GM23338 (cell line): ENCODE measurements at regions not wholly inside any gene's neighbourhood (a gene's known extent, or its start where the extent isn't known, plus 50 kb on each side); places are given as distances from the start of the nearest gene placed in this dataset.

Experiments used
- ATAC-seq: fragments of 200-7000 bp; cut with Tn5 transposase; 3 replicates; pipeline ENCODE4 v1.9.1; 2020
- DNase-seq: peaks from one replicate; pipeline ENCODE4 v3.0.0-alpha.2; 2015; ENCODE audit warnings: low spot score
- H2AFZ ChIP-seq: fragments of 200-600 bp; sonication (generic); 2 replicates; pipeline ENCODE4 v1.8.0; 2016; ENCODE audit warnings: antibody characterized with exemption, mild to moderate bottlenecking, moderate library complexity
- H3F3A ChIP-seq: fragments of 200-600 bp; sonication (generic); replicated peaks from 2 replicates; pipeline ENCODE4 v1.8.0; 2017; ENCODE audit warnings: antibody characterized with exemption, mixed run types, low read depth
- H3K27ac ChIP-seq: fragments of 200-600 bp; sonication (generic); 2 replicates; pipeline ENCODE4 v1.6.1; 2016; ENCODE audit warnings: low read depth
- H3K27me3 ChIP-seq: fragments of 200-600 bp; sonication (generic); 2 replicates; pipeline ENCODE4 v1.8.0; 2016; ENCODE audit warnings: mild to moderate bottlenecking, mixed run types, moderate library complexity; ENCODE audit not compliant: insufficient read depth
- H3K36me3 ChIP-seq: fragments of 200-600 bp; sonication (generic); 2 replicates; pipeline ENCODE4 v1.8.0; 2016; ENCODE audit warnings: mild to moderate bottlenecking; ENCODE audit not compliant: insufficient read depth
- H3K4me1 ChIP-seq: fragments of 200-600 bp; sonication (generic); 2 replicates; pipeline ENCODE4 v1.8.0; 2016; ENCODE audit warnings: mild to moderate bottlenecking, moderate library complexity; ENCODE audit not compliant: insufficient read depth
- H3K4me2 ChIP-seq: fragments of 200-600 bp; sonication (generic); 2 replicates; pipeline ENCODE4 v1.7.1; 2017; ENCODE audit warnings: mixed run types
- H3K4me3 ChIP-seq: fragments of 200-600 bp; sonication (generic); 2 replicates; pipeline ENCODE4 v1.6.1; 2016; ENCODE audit warnings: mixed run types
- H3K79me2 ChIP-seq: fragments of 200-600 bp; sonication (generic); replicated peaks from 2 replicates; pipeline ENCODE4 v1.8.0; 2017; ENCODE audit warnings: mild to moderate bottlenecking; ENCODE audit not compliant: insufficient read depth
- H3K9me2 ChIP-seq: fragments of 200-600 bp; sonication (generic); 2 replicates; pipeline ENCODE4 v1.8.0; 2017; ENCODE audit not compliant: insufficient read depth
- H4K20me1 ChIP-seq: fragments of 200-600 bp; sonication (generic); replicated peaks from 2 replicates; pipeline ENCODE4 v1.8.0; 2017; ENCODE audit warnings: mild to moderate bottlenecking; ENCODE audit not compliant: insufficient read depth
- H3K27ac Mint-ChIP-seq: 2 replicates; pipeline ENCODE4 v1.8.0; 2020; ENCODE audit warnings: inconsistent platforms, mild to moderate bottlenecking, moderate library complexity, mixed read lengths
- H3K27me3 Mint-ChIP-seq: 3 replicates; pipeline ENCODE4 v1.8.0; 2022; ENCODE audit warnings: low read depth, mild to moderate bottlenecking, moderate library complexity, mixed read lengths, inconsistent platforms; ENCODE audit not compliant: insufficient read depth, poor library complexity
- H3K36me3 Mint-ChIP-seq: 3 replicates; pipeline ENCODE4 v1.8.0; 2021; ENCODE audit warnings: low read depth, mild to moderate bottlenecking, inconsistent platforms, moderate library complexity, mixed read lengths
- H3K4me1 Mint-ChIP-seq: 3 replicates; pipeline ENCODE4 v1.8.0; 2020; ENCODE audit warnings: mild to moderate bottlenecking, inconsistent platforms, mixed read lengths
- H3K4me3 Mint-ChIP-seq: 3 replicates; pipeline ENCODE4 v1.8.0; 2021; ENCODE audit warnings: moderate library complexity, mild to moderate bottlenecking, inconsistent platforms, mixed read lengths
- H3K9me3 Mint-ChIP-seq: 3 replicates; pipeline ENCODE4 v1.8.0; 2020; ENCODE audit warnings: moderate library complexity, mild to moderate bottlenecking, inconsistent platforms, mixed read lengths
- CREB1 ChIP-seq: fragments of 250-450 bp; sonication (Bioruptor Pico); IDR thresholded peaks from 2 replicates; pipeline ENCODE4 v1.5.0; 2020; ENCODE audit warnings: low read depth, mild to moderate bottlenecking, moderate library complexity
- CTCF ChIP-seq, 2 experiments: fragments of 200-600 bp in 1 of 2; sonication (generic) in 1 of 2; conservative IDR thresholded peaks; 2 replicates each; pipeline versions ENCODE4 v1.5.1 to v1.6.1; 2016 to 2017; ENCODE audit warnings: antibody characterized with exemption in 2 of 2, low read depth in 2 of 2, mild to moderate bottlenecking in 2 of 2, moderate library complexity in 1 of 2
- ETS1 ChIP-seq: IDR thresholded peaks from 2 replicates; pipeline ENCODE4 v1.6.1; 2016; ENCODE audit warnings: antibody characterized with exemption
- EZH2 ChIP-seq: fragments of 200-600 bp; sonication (generic); IDR thresholded peaks from one replicate; pipeline ENCODE4 v1.8.0; 2017; ENCODE audit warnings: antibody characterized with exemption, mild to moderate bottlenecking, low read depth; ENCODE audit not compliant: unreplicated experiment
- EZH2phosphoT487 ChIP-seq: fragments of 200-600 bp; sonication (generic); IDR thresholded peaks from one replicate; pipeline ENCODE4 v1.8.1; 2018; ENCODE audit warnings: antibody characterized with exemption; ENCODE audit not compliant: unreplicated experiment
- JUNB ChIP-seq: IDR thresholded peaks from one replicate; pipeline ENCODE4 v1.6.1; 2016; ENCODE audit warnings: antibody characterized with exemption; ENCODE audit not compliant: unreplicated experiment
- NANOG ChIP-seq: IDR thresholded peaks from 2 replicates; pipeline ENCODE4 v1.6.1; 2016; ENCODE audit warnings: antibody characterized with exemption, borderline replicate concordance
- POLR2AphosphoS5 ChIP-seq: IDR thresholded peaks from 2 replicates; pipeline ENCODE4 v1.6.1; 2016; ENCODE audit warnings: antibody characterized with exemption, low read depth
- REST ChIP-seq: IDR thresholded peaks from one replicate; pipeline ENCODE4 v1.6.1; 2018; ENCODE audit warnings: antibody characterized with exemption; ENCODE audit not compliant: unreplicated experiment
- STAT1 ChIP-seq: IDR thresholded peaks from one replicate; pipeline ENCODE4 v1.6.1; 2016; ENCODE audit warnings: antibody characterized with exemption; ENCODE audit not compliant: unreplicated experiment
- ZNF114 ChIP-seq: fragments of 250-450 bp; sonication (Bioruptor Pico); IDR thresholded peaks from 2 replicates; pipeline ENCODE4 v1.5.0; 2020; ENCODE audit warnings: mild to moderate bottlenecking, moderate library complexity
- ZNF331 ChIP-seq: fragments of 250-450 bp; sonication (Bioruptor Pico); IDR thresholded peaks from 2 replicates; pipeline ENCODE4 v1.5.0; 2020; ENCODE audit warnings: low read depth, mild to moderate bottlenecking, moderate library complexity
- ZNF462 ChIP-seq: fragments of 250-450 bp; sonication (Bioruptor Pico); IDR thresholded peaks from 2 replicates; pipeline ENCODE4 v1.5.0; 2020; ENCODE audit warnings: mild to moderate bottlenecking, moderate library complexity

DNA sequence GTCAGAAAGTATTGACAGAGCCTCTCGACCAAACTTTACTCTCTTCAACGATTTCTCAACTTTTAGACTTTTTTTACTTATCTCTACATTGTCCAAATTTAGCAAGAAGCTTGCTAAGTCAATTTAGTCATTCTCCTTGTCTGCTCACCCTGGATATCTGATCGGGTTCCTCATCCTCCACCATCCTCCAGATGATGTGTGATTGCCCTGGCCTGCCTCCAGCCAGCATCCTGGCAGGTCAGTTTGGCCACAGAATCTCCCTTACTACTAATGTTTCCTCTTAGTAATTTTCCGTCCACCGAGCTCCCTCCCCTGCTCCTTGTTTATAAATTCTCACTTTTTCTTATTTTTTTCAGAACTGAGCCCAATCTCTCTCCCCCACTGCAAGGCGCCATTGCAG is 167.9 kb upstream of the ZFP42 start:
- H4K20me1 ChIP-seq, result no peaks in the 10 kb centered on the region
- H3K27ac ChIP-seq, result no peak overlapping the region
- ATAC-seq, result no peak
- no peaks in the 10 kb centered on the region for H3K4me1 ChIP-seq
- no peak overlapping the region for H3K4me2 ChIP-seq
- no peaks in the 10 kb centered on the region for H3K79me2 ChIP-seq
- Mint-ChIP-seq H3K27me3 (no peaks in the 10 kb centered on the region), H3K4me3 (no peak overlapping the region), H3K27ac (no peak overlapping the region), H3K9me3 (no peaks in the 10 kb centered on the region), H3K4me1 (no peaks in the 10 kb centered on the region), H3K36me3 (no peaks in the 10 kb centered on the region)
- H3K4me3 ChIP-seq, result no peak overlapping the region
- no peak for DNase-seq
- H3K36me3 ChIP-seq, result no peaks in the 10 kb centered on the region
- no peaks in the 10 kb centered on the region for H3F3A ChIP-seq
- no peak overlapping the region for H2AFZ ChIP-seq
- no peaks in the 10 kb centered on the region for H3K9me2 ChIP-seq
- TF ChIP-seq CTCF (conservative IDR thresholded peaks at IDR 0.05; ENCODE audit: low read depth in 2 of 2) (no peak), POLR2AphosphoS5 (no peak), EZH2phosphoT487 (no peak), ETS1 (no peak), REST (no peak), ZNF114 (CRISPR knock-in tag) (no peak), ZNF331 (CRISPR knock-in tag) (no peak), STAT1 (no peak), ZNF462 (CRISPR knock-in tag) (no peak), EZH2 (no peak), NANOG (no peak), CREB1 (CRISPR knock-in tag) (no peak), JUNB (no peak)
- no peaks in the 10 kb centered on the region for H3K27me3 ChIP-seq
